Stomach (tissue), 8 donors: ENCODE measurements at regions not wholly inside any gene's neighbourhood (a gene's known extent, or its start where the extent isn't known, plus 50 kb on each side); places are given as distances from the start of the nearest gene placed in this dataset.
A peak's percentile ranks its signal among the peaks of the same experiment; 100 is the strongest.

Experiments used
- DNase-seq, 2 donors: peaks; one replicate each; pipeline versions ENCODE4 v3.0.0 to v3.0.0-alpha.2; 2013 to 2019
- H3K27ac ChIP-seq, 5 donors: fragments of 200-600 bp in 4 of 5; sonication (generic) in 4 of 5; one replicate each; pipeline ENCODE4 v1.5.1; 2013 to 2019; ENCODE audit warnings: mild to moderate bottlenecking in 1 of 5, moderate library complexity in 1 of 5
- H3K27me3 ChIP-seq, 3 donors: fragments of 200-600 bp; sonication (generic); one replicate each; pipeline ENCODE4 v1.5.1; 2017 to 2019; ENCODE audit warnings: mixed run types in 1 of 3
- H3K36me3 ChIP-seq, 4 donors: fragments of 200-600 bp; sonication (generic); 1 replicate in 3 of 4; 2 replicates in 1 of 4; pipeline ENCODE4 v1.5.1; 2016 to 2019
- H3K4me1 ChIP-seq, 4 donors: fragments of 200-600 bp; sonication (generic); one replicate each; pipeline ENCODE4 v1.5.1; 2016 to 2019
- H3K4me3 ChIP-seq, 4 donors: fragments of 200-600 bp; sonication (generic) in 3 of 4; one replicate each; pipeline ENCODE4 v1.5.1; 2016 to 2019; ENCODE audit warnings: mild to moderate bottlenecking in 1 of 4
- H3K9me3 ChIP-seq, 4 donors: fragments of 200-600 bp; sonication (generic); one replicate each; pipeline ENCODE4 v1.5.1; 2016 to 2019
- EP300 ChIP-seq: sonication (generic); formaldehyde crosslinking; IDR thresholded peaks from one replicate; pipeline ENCODE4 v1.6.1; 2017; ENCODE audit warnings: antibody characterized with exemption
- POLR2A ChIP-seq, 4 donors: fragments of 450-650 bp; IDR thresholded peaks; one replicate each; pipeline ENCODE4 v1.6.1; 2016; ENCODE audit warnings: antibody characterized with exemption in 4 of 4, control low read depth in 2 of 4, mild to moderate bottlenecking in 1 of 4, moderate library complexity in 1 of 4
- POLR2AphosphoS5 ChIP-seq, 3 donors: sonication (generic); formaldehyde crosslinking; IDR thresholded peaks; one replicate each; pipeline ENCODE4 v1.6.1; 2016; ENCODE audit warnings: antibody characterized with exemption in 3 of 3
- WGBS, 5 donors: extraction: QIAGEN DNeasy Blood & Tissue Kit in 3 of 5; methylation state at CpG; one replicate each; pipeline versions ENCODE4 v1.1.5 to v1.1.7; 2013 to 2018; 5-methylcytosine and 5-hydroxymethylcytosine counted together
- intact Hi-C: fragments of 100-400 bp; cut with DNase I; formaldehyde crosslinking; loops from one replicate; pipeline ENCODE4 v1.15.1; 2023; ENCODE audit warnings: low total_unique reads
- TF ChIP-seq, protein P1 (sequence below), 7 experiments: fragments of 450-650 bp in 4 of 7; fragments of 200-600 bp in 3 of 7; sonication (generic) in 3 of 7; IDR thresholded peaks; one replicate each; pipeline ENCODE4 v1.5.1; 2016 to 2019; ENCODE audit warnings: antibody characterized with exemption in 7 of 7, control low read depth in 2 of 7, mild to moderate bottlenecking in 1 of 7
- donor health status: healthy with polysubstance abuse.
- donor health status: Bipolar disorder and iron deficiency.
- donor health status: healthy.

DNA sequence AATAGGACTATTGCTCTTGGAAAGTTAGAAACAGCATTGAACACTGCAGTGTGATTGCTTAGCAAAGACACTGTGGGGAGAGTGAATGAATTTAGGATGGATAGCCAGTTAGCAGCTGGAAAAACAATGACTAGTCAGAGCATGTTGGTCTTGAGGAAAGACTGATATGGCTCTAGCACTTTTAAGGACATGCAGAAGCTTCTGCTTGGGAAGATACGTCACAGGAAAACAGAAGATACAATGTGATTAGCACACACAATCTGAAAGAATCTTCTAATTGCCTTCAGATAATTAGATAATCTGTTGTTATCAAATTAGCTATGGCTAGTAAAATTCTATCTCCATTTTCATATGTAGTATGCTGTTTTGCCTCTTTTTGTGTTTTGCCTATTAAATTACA, 530.7 kb upstream of the CHORDC1 start:
- TF ChIP-seq EP300 (no peak), POLR2AphosphoS5 (IDR thresholded peaks at IDR 0.05) (no peak), POLR2A (IDR thresholded peaks at IDR 0.05) (no peak)
- TF ChIP-seq, protein P1, sequence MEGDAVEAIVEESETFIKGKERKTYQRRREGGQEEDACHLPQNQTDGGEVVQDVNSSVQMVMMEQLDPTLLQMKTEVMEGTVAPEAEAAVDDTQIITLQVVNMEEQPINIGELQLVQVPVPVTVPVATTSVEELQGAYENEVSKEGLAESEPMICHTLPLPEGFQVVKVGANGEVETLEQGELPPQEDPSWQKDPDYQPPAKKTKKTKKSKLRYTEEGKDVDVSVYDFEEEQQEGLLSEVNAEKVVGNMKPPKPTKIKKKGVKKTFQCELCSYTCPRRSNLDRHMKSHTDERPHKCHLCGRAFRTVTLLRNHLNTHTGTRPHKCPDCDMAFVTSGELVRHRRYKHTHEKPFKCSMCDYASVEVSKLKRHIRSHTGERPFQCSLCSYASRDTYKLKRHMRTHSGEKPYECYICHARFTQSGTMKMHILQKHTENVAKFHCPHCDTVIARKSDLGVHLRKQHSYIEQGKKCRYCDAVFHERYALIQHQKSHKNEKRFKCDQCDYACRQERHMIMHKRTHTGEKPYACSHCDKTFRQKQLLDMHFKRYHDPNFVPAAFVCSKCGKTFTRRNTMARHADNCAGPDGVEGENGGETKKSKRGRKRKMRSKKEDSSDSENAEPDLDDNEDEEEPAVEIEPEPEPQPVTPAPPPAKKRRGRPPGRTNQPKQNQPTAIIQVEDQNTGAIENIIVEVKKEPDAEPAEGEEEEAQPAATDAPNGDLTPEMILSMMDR (IDR thresholded peaks at IDR 0.05) = no peak
- intact Hi-C loops = no loop called here
- Histone ChIP-seq H3K9me3 (no peaks in the 10 kb centered on the region), H3K36me3 (no peaks in the 10 kb centered on the region), H3K27me3 (no peaks in the 10 kb centered on the region), H3K27ac (no peak overlapping the region), H3K4me1 (no peaks in the 10 kb centered on the region), H3K4me3 (no peak overlapping the region)
- DNase-seq = no peak
- WGBS, 5 donors = 72 to 84% (median 79%) methylated on average over 1 of the region's 1 CpG

DNA sequence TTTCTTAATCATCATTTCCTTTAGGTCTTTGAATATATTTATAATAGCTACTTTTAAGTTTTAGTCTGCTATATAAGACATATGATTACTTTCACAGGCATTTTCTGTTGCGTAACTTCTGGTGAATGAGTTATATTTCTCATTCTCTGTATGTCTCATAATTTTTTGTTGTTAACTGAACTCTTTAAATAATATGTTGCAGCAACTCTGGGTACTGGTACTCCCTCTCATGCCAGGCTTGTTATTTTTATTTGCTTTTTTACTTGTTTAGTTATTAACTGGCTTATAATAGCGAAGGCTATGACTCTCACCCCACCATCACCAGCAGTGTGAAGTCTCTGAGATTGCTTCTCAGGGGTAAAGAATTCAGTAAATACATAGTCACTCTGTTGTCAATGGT, 524.2 kb upstream of the CHORDC1 start:
- Histone ChIP-seq H3K36me3 (no peaks in the 10 kb centered on the region), H3K27me3 (no peaks in the 10 kb centered on the region), H3K9me3 (peaks cover 0 to 16% (median 8%) of the 10 kb centered on the region in 4 donors), H3K27ac (no peak overlapping the region), H3K4me1 (no peaks in the 10 kb centered on the region), H3K4me3 (no peak overlapping the region)
- DNase-seq = no peak
- TF ChIP-seq, protein P1 (IDR thresholded peaks at IDR 0.05) = no peak
- TF ChIP-seq POLR2A (IDR thresholded peaks at IDR 0.05) = no peak
- no peak for TF ChIP-seq POLR2AphosphoS5 (IDR thresholded peaks at IDR 0.05)
- TF ChIP-seq EP300 = no peak
- WGBS, 5 donors = 43 to 76% (median 66%) methylated on average over 2 of the region's 2 CpGs
- intact Hi-C loops = no loop called here

DNA sequence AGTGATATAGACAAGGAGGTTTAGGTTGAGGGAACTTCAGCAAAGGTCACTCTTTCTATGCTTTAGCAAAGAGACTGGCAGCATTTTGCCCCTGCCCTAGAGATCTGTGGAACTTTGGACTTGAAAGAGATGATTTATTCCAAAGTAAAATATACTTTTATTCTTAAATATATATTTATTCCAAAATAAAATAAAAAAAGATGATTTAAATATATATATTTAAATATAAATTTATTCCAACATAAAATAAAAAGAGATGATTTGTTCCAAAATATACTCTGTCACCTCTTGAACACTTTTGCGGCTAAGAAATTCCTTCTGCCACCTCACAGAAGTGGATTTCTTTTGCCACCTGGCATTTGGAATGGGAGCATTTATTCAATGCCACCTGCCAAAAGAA, 521.3 kb upstream of the CHORDC1 start:
- no peak for DNase-seq
- no peaks in the 10 kb centered on the region for H3K4me1 ChIP-seq
- no peak overlapping the region for H3K27ac ChIP-seq
- H3K27me3 ChIP-seq = no peaks in the 10 kb centered on the region
- intact Hi-C loops = no loop called here
- 0 to 96% (median 54%) methylated on average over 1 of the region's 1 CpG for WGBS, 5 donors
- no peaks in the 10 kb centered on the region for H3K36me3 ChIP-seq
- peaks cover 0 to 16% (median 8%) of the 10 kb centered on the region in 4 donors for H3K9me3 ChIP-seq
- TF ChIP-seq, protein P1 (IDR thresholded peaks at IDR 0.05) = no peak
- TF ChIP-seq POLR2A (IDR thresholded peaks at IDR 0.05) (no peak), POLR2AphosphoS5 (IDR thresholded peaks at IDR 0.05) (no peak), EP300 (no peak)
- no peak overlapping the region for H3K4me3 ChIP-seq

DNA sequence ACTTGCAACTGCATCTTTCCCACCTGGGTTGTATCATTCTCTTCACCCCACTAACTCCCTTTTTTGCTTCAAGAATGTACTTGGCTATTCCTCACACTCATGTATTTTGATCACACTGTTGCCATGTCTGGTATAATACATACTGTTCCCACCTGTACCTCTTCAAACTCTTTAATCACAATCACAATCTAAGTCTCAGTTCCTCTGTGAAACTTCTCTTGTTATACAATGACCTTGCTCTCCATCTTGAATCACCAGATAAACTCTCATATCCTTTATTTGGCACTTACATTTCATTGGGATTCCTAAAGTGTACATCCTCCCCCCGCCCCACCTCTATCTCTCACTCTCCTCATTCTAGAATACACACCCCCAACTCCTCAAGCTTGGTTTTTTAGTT, 516.0 kb upstream of the CHORDC1 start:
- H3K27me3 ChIP-seq = no peaks in the 10 kb centered on the region
- no peak overlapping the region for H3K4me3 ChIP-seq
- H3K9me3 ChIP-seq = no peaks in the 10 kb centered on the region
- DNase-seq = no peak
- no peaks in the 10 kb centered on the region for H3K36me3 ChIP-seq
- H3K27ac ChIP-seq = no peak overlapping the region
- no peaks in the 10 kb centered on the region for H3K4me1 ChIP-seq
- no peak for TF ChIP-seq EP300
- TF ChIP-seq POLR2A (IDR thresholded peaks at IDR 0.05) = no peak
- intact Hi-C loops = no loop called here
- WGBS, 5 donors = 68 to 86% (median 78%) methylated on average over 1 of the region's 1 CpG

DNA sequence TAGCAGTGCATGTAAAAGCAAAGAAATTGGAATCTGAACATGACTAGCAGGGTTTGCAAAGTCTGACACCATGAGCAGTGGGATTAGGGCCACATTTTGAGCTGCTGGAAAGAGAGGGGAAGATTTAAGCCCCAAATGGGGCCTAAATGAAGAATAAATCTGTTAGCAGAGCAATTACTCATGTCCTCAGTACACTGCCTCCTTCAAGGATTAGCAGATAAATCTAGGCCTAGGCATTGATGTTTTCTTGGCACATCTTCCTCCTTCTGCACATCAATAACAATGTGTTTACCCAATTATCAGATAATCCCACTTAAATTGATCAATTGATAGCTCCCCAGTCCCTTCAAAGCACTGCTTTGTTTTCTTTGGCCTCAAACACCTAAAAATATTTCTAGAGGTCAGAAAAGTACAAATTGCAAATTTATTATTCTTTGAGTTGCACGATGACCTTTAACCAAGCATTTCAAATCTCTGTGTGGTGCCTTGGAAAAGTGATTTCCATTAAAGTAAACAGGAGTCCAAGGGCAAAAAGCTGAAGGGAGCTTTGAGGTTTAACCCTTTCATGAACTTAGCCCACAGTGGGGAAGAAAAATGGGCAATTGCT, 514.7 kb upstream of the CHORDC1 start:
- Histone ChIP-seq H3K36me3 (no peaks in the 10 kb centered on the region), H3K27me3 (no peaks in the 10 kb centered on the region), H3K4me1 (no peaks in the 10 kb centered on the region), H3K9me3 (no peaks in the 10 kb centered on the region), H3K27ac (no peak overlapping the region), H3K4me3 (no peak overlapping the region)
- WGBS, 5 donors = 0 to 16% (median 3%) methylated on average over 1 of the region's 1 CpG
- peak in 1 of 2 donors; percentile 14 for DNase-seq
- intact Hi-C loops = no loop called here
- TF ChIP-seq POLR2AphosphoS5 (IDR thresholded peaks at IDR 0.05) (no peak), POLR2A (IDR thresholded peaks at IDR 0.05) (no peak), EP300 (no peak)
- TF ChIP-seq, protein P1 (IDR thresholded peaks at IDR 0.05) = no peak
